Epithelial cell of esophagus (primary cell): ENCODE measurements at regions not wholly inside any gene's neighbourhood (a gene's known extent, or its start where the extent isn't known, plus 50 kb on each side); places are given as distances from the start of the nearest gene placed in this dataset.
A peak's percentile ranks its signal among the peaks of the same experiment; 100 is the strongest.

ENCODE experiments used
- DNase-seq: peaks from one replicate; pipeline ENCODE4 v3.0.0; 2010; ENCODE audit warnings: low read depth
- H3K4me3 ChIP-seq: 2 replicates; pipeline ENCODE4 v1.5.1; 2011; ENCODE audit warnings: mild to moderate bottlenecking, low read length, control low read depth
- CTCF ChIP-seq: IDR thresholded peaks from 2 replicates; pipeline ENCODE4 v1.5.1; 2011; ENCODE audit warnings: low read depth, mild to moderate bottlenecking, low read length, control low read depth, inconsistent platforms; ENCODE audit not compliant: insufficient read depth; ENCODE audit errors: missing control alignments

- TF ChIP-seq CTCF, result peak; percentile 67
- DNase-seq, result peak; percentile 54
- no peak overlapping the region for H3K4me3 ChIP-seq
These were observed 106.2 kb upstream of the NAV3 start for GRCh38 chr12:77724367-77724957.

- no peak for TF ChIP-seq CTCF
- H3K4me3 ChIP-seq, result no peak overlapping the region
- DNase-seq, result peak; percentile 76
These were observed 107.4 kb upstream of the NAV3 start for GRCh38 chr12:77723308-77723707.

- TF ChIP-seq CTCF, result no peak
- no peak for DNase-seq
- no peak overlapping the region for H3K4me3 ChIP-seq
These were observed 108.2 kb upstream of the NAV3 start for GRCh38 chr12:77722536-77722935.

- peak; percentile 41 for TF ChIP-seq CTCF
- H3K4me3 ChIP-seq, result no peak overlapping the region
- peak; percentile 24 for DNase-seq
These were observed 110.4 kb upstream of the NAV3 start for GRCh38 chr12:77720258-77720657.

GRCh38 chr12:77710209-77710608, 120.5 kb upstream of the NAV3 start:
- TF ChIP-seq CTCF, result no peak
- no peak for DNase-seq
- H3K4me3 ChIP-seq, result no peak overlapping the region

- DNase-seq, result peak; percentile 3
- TF ChIP-seq CTCF, result no peak
- H3K4me3 ChIP-seq, result no peak overlapping the region
These were observed 133.6 kb upstream of the NAV3 start for GRCh38 chr12:77697126-77697525.

GRCh38 chr12:77696183-77696582, 134.5 kb upstream of the NAV3 start:
- H3K4me3 ChIP-seq, result no peak overlapping the region

More at GRCh38 chr12:77696183-77696582, 134.5 kb upstream of the NAV3 start:
- no peak for DNase-seq
- no peak for TF ChIP-seq CTCF
